Effector memory CD8-positive, alpha-beta T cell (primary cell): ENCODE measurements at regions not wholly inside any gene's neighbourhood (a gene's known extent, or its start where the extent isn't known, plus 50 kb on each side); places are given as distances from the start of the nearest gene placed in this dataset.

ENCODE experiments used
- ATAC-seq: fragments of 150-1000 bp; cut with Tn5 transposase; replicated peaks from 2 replicates; pipeline ENCODE4 v1.10.0; 2021; ENCODE audit warnings: mild to moderate bottlenecking, moderate library complexity
- DNase-seq, 3 experiments: peaks; one replicate each; pipeline ENCODE4 v3.0.0; 2021
- H3K27ac Mint-ChIP-seq, 2 donors: one replicate each; pipeline ENCODE4 v1.8.0; 2022; ENCODE audit warnings: mild to moderate bottlenecking in 2 of 2, mixed read lengths in 2 of 2, moderate library complexity in 2 of 2
- H3K27me3 Mint-ChIP-seq, 2 donors: one replicate each; pipeline ENCODE4 v1.8.0; 2022; ENCODE audit warnings: mixed read lengths in 2 of 2
- H3K36me3 Mint-ChIP-seq: one replicate; pipeline ENCODE4 v1.8.0; 2022; ENCODE audit warnings: mild to moderate bottlenecking, moderate library complexity, mixed read lengths; ENCODE audit not compliant: insufficient read depth
- H3K4me1 Mint-ChIP-seq, 2 donors: one replicate each; pipeline ENCODE4 v1.8.0; 2022; ENCODE audit warnings: low read depth in 2 of 2, mixed read lengths in 2 of 2
- H3K4me3 Mint-ChIP-seq, 2 donors: one replicate each; pipeline ENCODE4 v1.8.0; 2022; ENCODE audit warnings: mild to moderate bottlenecking in 2 of 2, mixed read lengths in 2 of 2, moderate library complexity in 2 of 2
- H3K9me3 Mint-ChIP-seq, 2 donors: one replicate each; pipeline ENCODE4 v1.8.0; 2022; ENCODE audit warnings: mixed read lengths in 2 of 2

- Mint-ChIP-seq H3K4me3 (no peak overlapping the region), H3K27me3 (peaks cover 12 to 19% of the 10 kb centered on the region in 2 donors), H3K36me3 (peaks cover 2% of the 10 kb centered on the region), H3K4me1 (no peaks in the 10 kb centered on the region), H3K27ac (no peak overlapping the region), H3K9me3 (peaks cover 0 to 2% of the 10 kb centered on the region in 2 donors)
- DNase-seq: no peak
- ATAC-seq: no peak
Observed at GRCh38 chr18:45496741-45497140, 118.5 kb upstream of the SLC14A2 start.

DNA sequence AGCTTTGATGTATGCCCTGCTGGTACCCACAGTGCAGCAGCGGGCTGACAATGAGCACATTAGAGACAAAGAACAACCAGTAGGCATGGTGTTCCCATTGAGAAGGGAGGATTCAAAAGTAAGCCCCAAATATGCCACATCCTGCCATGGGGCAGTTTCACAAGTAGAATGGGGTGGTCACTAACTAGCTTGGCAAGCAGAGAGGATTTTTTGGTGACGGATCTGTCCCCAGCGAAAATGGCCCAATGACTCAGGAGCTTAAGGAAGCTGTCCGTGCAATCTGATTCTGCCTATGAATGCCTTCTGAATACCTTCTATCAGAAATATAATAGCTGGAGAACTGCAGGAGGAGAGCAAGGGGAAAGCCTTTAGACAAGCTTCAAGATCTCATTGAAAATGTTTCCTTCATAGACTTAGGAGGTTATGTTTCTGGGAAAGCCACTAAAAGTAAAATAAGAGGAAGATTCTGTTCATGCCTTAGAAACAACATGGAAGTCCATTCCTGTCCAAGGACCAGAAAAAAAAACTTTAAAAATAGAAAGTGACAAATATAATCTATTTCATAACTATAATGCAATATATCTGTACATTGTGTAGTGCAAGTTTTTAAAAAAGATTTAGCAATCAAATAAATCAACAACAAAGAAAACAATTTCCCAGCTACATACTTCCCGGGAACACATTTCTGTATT lies 117.5 kb upstream of the SLC14A2 start:
- H3K27ac Mint-ChIP-seq: no peak overlapping the region
- peaks cover 2% of the 10 kb centered on the region for H3K36me3 Mint-ChIP-seq
- peaks cover 0 to 2% of the 10 kb centered on the region in 2 donors for H3K9me3 Mint-ChIP-seq
- H3K4me3 Mint-ChIP-seq: no peak overlapping the region
- no peaks in the 10 kb centered on the region for H3K4me1 Mint-ChIP-seq
- H3K27me3 Mint-ChIP-seq: peaks cover 12 to 19% of the 10 kb centered on the region in 2 donors
- no peak for ATAC-seq
- DNase-seq: no peak

- Mint-ChIP-seq H3K27me3 (peaks cover 12 to 19% of the 10 kb centered on the region in 2 donors), H3K27ac (no peak overlapping the region), H3K36me3 (peaks cover 2% of the 10 kb centered on the region), H3K4me1 (no peaks in the 10 kb centered on the region), H3K4me3 (no peak overlapping the region), H3K9me3 (peaks cover 0 to 2% of the 10 kb centered on the region in 2 donors)
- DNase-seq: no peak
- ATAC-seq: no peak
Observed at GRCh38 chr18:45498287-45498658, 117.0 kb upstream of the SLC14A2 start.

DNA sequence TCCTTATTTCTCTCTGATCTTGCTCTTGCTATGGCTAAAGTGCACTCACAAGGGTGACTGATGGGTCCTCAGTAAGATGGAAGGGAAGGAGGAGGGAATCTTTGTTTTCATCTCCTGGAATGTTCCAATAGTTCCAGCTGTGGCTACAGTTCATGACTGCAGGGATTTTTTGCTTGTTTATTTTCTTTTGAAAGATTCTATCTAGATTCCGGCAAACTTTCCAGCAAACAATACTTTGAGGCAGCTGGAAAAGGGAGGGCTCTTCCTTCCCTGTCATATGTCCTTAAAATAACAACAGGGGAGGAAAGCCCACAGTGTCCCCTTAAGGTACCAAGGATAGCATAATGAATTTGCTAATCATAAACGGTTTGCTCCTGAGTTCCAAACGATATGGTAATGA lies 111.3 kb upstream of the SLC14A2 start:
- Mint-ChIP-seq H3K9me3 (peaks cover 0 to 3% of the 10 kb centered on the region in 2 donors), H3K27ac (no peak overlapping the region), H3K4me1 (no peaks in the 10 kb centered on the region), H3K36me3 (peaks cover 3% of the 10 kb centered on the region), H3K4me3 (no peak overlapping the region), H3K27me3 (peaks cover 8 to 20% of the 10 kb centered on the region in 2 donors)
- ATAC-seq (no peak), DNase-seq (no peak)

DNA sequence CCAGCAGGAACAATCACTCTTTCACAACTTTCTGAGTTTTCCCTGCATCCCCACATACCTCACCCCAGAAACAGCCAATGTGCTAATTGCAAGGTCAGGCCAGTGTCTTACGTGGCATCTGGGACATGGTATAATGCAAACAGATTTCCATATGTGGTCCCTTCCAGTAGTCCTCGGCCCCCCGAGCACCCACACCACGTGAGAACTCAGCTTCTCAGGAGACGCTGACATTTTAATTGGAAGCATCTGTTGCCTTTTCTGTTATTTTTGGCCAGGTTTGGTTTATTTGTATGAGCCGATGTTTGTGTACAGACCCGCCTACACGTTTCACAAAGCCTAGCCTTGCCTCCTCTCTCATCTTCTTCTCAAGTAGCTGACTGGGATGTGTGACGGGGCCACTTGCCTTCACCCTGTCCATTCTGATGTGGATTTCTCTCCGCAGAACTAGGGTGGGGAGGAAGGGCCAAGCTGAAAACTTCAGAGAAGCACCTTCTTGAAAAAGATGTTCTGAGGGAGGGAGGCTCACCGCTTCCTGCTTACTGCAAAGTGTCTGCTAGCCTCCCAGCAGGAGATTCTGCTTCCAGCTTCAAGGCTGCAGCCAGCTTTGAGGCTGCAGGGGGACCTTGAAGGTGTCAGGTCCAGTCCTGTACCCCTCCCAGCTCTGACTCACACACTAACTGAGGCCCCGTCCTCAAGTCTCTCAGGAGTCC lies 109.6 kb upstream of the SLC14A2 start:
- no peaks in the 10 kb centered on the region for H3K4me1 Mint-ChIP-seq
- peaks cover 3% of the 10 kb centered on the region for H3K36me3 Mint-ChIP-seq
- peaks cover 0 to 5% of the 10 kb centered on the region in 2 donors for H3K9me3 Mint-ChIP-seq
- H3K27me3 Mint-ChIP-seq: peaks cover 13 to 22% of the 10 kb centered on the region in 2 donors
- DNase-seq: no peak
- no peak overlapping the region for H3K4me3 Mint-ChIP-seq
- ATAC-seq: no peak
- H3K27ac Mint-ChIP-seq: no peak overlapping the region

DNA sequence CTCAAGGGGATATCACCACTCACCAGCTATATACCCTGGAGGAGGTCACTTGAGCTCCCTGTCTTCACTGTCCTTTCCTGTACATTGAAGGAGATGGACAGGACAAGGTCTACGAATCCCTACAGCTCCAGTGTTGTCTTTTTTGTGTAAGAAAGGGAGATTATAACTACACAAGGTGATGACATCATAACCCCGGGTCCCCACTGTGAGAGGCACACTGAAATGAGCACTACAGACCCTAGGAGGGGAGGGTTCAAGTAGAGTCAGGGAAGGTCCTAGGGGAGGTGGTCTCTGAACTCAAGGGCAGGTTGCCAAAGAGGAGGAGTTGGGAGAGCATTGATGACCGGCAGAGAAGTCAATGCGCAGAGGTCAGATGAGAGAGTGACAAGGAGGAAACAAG lies 108.3 kb upstream of the SLC14A2 start:
- ATAC-seq: no peak
- H3K4me3 Mint-ChIP-seq: no peak overlapping the region
- H3K27me3 Mint-ChIP-seq: peaks cover 24 to 35% of the 10 kb centered on the region in 2 donors
- H3K27ac Mint-ChIP-seq: no peak overlapping the region
- H3K4me1 Mint-ChIP-seq: no peaks in the 10 kb centered on the region
- peaks cover 0 to 5% of the 10 kb centered on the region in 2 donors for H3K9me3 Mint-ChIP-seq
- H3K36me3 Mint-ChIP-seq: peaks cover 3% of the 10 kb centered on the region
- no peak for DNase-seq

- peaks cover 30 to 40% of the 10 kb centered on the region in 2 donors for H3K27me3 Mint-ChIP-seq
- H3K36me3 Mint-ChIP-seq: no peaks in the 10 kb centered on the region
- no peak overlapping the region for H3K4me3 Mint-ChIP-seq
- DNase-seq: no peak
- H3K9me3 Mint-ChIP-seq: peaks cover 0 to 5% of the 10 kb centered on the region in 2 donors
- no peaks in the 10 kb centered on the region for H3K4me1 Mint-ChIP-seq
- ATAC-seq: no peak
- H3K27ac Mint-ChIP-seq: no peak overlapping the region
Observed at GRCh38 chr18:45509535-45509934, 105.7 kb upstream of the SLC14A2 start.

- no peaks in the 10 kb centered on the region for H3K4me1 Mint-ChIP-seq
- DNase-seq (no peak), ATAC-seq (no peak)
- peaks cover 29 to 32% of the 10 kb centered on the region in 2 donors for H3K27me3 Mint-ChIP-seq
- H3K9me3 Mint-ChIP-seq: peaks cover 0 to 5% of the 10 kb centered on the region in 2 donors
- no peak overlapping the region for H3K4me3 Mint-ChIP-seq
- H3K36me3 Mint-ChIP-seq: no peaks in the 10 kb centered on the region
- no peak overlapping the region for H3K27ac Mint-ChIP-seq
Observed at GRCh38 chr18:45510656-45511055, 104.6 kb upstream of the SLC14A2 start.

DNA sequence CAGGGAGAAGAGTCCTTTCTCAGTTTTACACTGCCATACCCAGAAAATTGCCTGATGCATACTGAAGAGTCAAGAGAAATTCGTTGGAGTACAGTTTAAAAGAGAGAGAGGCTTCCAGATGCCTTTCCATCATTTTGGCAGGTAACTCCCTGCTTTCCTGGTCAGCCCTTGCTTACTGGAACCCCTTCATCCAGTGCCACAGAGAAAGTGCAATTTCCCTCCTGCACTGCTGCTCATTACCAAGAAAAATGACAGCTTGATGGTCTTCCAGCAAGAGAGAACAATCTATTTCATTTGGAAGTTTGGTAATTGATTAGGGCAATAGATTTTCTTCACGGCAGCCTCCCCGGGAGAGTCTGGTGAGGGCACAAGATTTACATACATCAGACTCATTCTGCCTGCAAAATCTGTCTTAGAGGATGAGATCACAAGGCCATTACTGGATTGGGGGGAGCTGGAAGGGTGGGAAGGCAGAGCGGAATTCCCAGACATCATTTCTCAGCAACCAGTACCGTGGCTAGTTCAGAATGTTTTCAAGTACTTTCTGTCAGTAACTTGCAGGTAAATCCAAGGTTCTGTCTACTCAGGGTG lies 102.8 kb upstream of the SLC14A2 start:
- DNase-seq (no peak), ATAC-seq (no peak)
- peaks cover 21 to 29% of the 10 kb centered on the region in 2 donors for H3K27me3 Mint-ChIP-seq
- no peaks in the 10 kb centered on the region for H3K4me1 Mint-ChIP-seq
- peaks cover 0 to 5% of the 10 kb centered on the region in 2 donors for H3K9me3 Mint-ChIP-seq
- H3K27ac Mint-ChIP-seq: no peak overlapping the region
- H3K4me3 Mint-ChIP-seq: no peak overlapping the region
- H3K36me3 Mint-ChIP-seq: no peaks in the 10 kb centered on the region

GRCh38 chr18:45517181-45517741 lies 98.0 kb upstream of the SLC14A2 start:
- Mint-ChIP-seq H3K27me3 (peaks cover 10 to 23% of the 10 kb centered on the region in 2 donors), H3K9me3 (no peaks in the 10 kb centered on the region), H3K36me3 (no peaks in the 10 kb centered on the region), H3K4me3 (no peak overlapping the region), H3K4me1 (no peaks in the 10 kb centered on the region), H3K27ac (no peak overlapping the region)
- no peak for DNase-seq
- no peak for ATAC-seq

DNA sequence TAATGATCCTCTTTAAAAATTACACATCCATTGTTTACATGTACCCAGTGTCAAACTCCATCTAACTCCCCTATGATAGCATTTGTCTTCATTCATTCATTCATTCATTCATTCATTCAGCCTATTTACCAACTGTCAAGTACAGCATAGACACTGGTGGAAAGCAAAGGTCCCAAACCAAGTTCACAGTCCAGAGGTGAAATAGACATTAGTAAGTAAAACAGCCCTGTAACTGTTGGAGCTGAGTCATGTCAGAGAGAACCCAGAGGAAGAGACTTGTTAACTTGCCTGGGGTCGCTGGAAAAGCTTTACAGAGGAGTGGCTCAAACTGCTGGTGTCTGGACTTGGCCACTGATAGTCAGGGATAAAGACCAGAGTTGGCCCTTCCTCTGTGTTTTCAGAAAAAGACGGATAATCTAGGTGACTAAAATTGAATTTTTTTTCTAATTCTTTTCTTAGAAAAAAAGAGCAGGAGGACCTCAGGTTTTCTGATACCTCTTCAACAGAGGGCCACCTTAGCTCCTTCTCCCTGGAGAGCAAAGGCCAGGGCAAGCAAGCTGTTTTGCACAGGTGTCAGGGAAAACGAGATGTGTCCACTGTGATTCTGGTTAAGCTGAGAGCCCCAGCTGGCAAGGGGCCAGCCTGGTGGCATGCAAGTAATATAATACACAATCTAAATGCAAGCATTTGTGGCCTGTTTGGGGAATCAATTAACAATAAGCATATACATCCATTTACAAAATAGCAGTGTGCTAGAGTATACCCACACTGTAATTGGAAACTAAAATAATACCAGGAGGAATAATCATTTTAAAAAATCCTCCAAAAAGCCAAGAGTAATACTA lies 96.7 kb upstream of the SLC14A2 start:
- Mint-ChIP-seq H3K36me3 (no peaks in the 10 kb centered on the region), H3K4me1 (no peaks in the 10 kb centered on the region), H3K9me3 (no peaks in the 10 kb centered on the region), H3K27ac (no peak overlapping the region), H3K4me3 (no peak overlapping the region), H3K27me3 (peaks cover 17 to 22% of the 10 kb centered on the region in 2 donors)
- ATAC-seq: no peak
- no peak for DNase-seq

DNA sequence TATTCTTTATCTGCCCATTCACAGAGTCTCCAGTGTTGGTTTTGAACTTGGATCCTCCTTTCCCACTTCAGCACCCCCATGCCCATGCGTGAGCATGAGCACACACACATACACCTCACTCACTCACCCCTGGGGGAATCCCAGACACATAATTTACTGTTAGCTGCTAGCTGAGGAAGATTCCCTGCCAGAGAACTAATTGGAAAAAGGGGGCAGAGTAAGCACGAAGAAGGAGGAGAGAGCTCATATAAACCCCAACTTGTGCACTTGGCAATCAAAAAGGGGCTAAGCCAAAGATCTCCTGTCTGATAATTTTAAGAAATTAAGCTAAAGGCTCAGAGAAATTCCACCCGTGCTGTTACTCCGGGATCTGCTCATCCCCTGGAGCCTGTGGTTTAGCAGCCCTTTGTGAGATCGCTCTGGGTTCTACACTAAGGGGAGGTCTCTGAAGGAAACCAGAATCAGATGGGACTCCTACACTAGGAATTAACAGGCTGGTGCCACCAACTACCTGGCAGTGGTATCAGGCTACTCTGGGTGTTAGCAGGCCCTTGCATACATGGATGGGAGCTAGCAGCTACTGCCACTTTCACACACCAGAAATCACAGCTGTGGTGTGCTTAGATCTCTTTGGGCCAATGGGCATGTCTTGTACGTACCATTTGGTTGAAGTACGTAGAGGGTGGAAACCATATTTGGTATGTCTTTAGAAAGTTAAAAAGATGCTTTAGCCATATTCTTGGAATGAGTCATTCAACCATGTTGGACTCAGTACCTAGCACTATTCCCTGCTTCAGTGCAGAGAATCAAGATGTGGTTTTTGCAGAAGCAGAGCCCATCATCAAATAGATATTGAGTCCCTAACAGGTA lies 95.6 kb upstream of the SLC14A2 start:
- H3K4me1 Mint-ChIP-seq: no peaks in the 10 kb centered on the region
- ATAC-seq (no peak), DNase-seq (no peak)
- H3K4me3 Mint-ChIP-seq: no peak overlapping the region
- peaks cover 24 to 25% of the 10 kb centered on the region in 2 donors for H3K27me3 Mint-ChIP-seq
- no peak overlapping the region for H3K27ac Mint-ChIP-seq
- no peaks in the 10 kb centered on the region for H3K9me3 Mint-ChIP-seq
- peaks cover 1% of the 10 kb centered on the region for H3K36me3 Mint-ChIP-seq
